Kidney (tissue), 13 donors: ENCODE measurements at regions not wholly inside any gene's neighbourhood (a gene's known extent, or its start where the extent isn't known, plus 50 kb on each side); places are given as distances from the start of the nearest gene placed in this dataset.

ENCODE experiments used
- DNase-seq, 5 donors: peaks; one replicate each; pipeline ENCODE4 v3.0.0-alpha.2; 2013 to 2020
- FAIRE-seq: peaks from 2 replicates; lab custom pipeline; 2012; peaks lifted over from hg19 to GRCh38; lab: Jason Lieb, UNC
- H3K27ac ChIP-seq, 2 donors: one replicate each; pipeline ENCODE4 v1.7.0; 2013; ENCODE audit warnings: low read depth in 2 of 2, low read length in 2 of 2, inconsistent platforms in 1 of 2
- H3K27me3 ChIP-seq: one replicate; pipeline ENCODE4 v1.7.1; 2013; ENCODE audit warnings: low read length, inconsistent platforms; ENCODE audit not compliant: control insufficient read depth, insufficient read depth
- H3K36me3 ChIP-seq, 3 donors: one replicate each; pipeline versions ENCODE4 v1.7.0 to v1.7.1; 2013; ENCODE audit warnings: low read length in 3 of 3, control low read depth in 1 of 3, inconsistent platforms in 1 of 3; ENCODE audit not compliant: insufficient read depth in 3 of 3, control insufficient read depth in 2 of 3
- H3K4me1 ChIP-seq, 3 donors: one replicate each; pipeline versions ENCODE4 v1.7.0 to v1.7.1; 2013; ENCODE audit warnings: low read length in 3 of 3, inconsistent platforms in 1 of 3, low read depth in 1 of 3; ENCODE audit not compliant: control insufficient read depth in 2 of 3, insufficient read depth in 2 of 3
- H3K4me3 ChIP-seq, 3 donors: one replicate each; pipeline versions ENCODE4 v1.7.0 to v1.8.1; 2013; ENCODE audit warnings: low read length in 3 of 3, control low read depth in 1 of 3, inconsistent platforms in 1 of 3
- H3K9ac ChIP-seq, 3 donors: one replicate each; pipeline versions ENCODE4 v1.7.0 to v1.7.1; 2013; ENCODE audit warnings: low read length in 3 of 3, control low read depth in 1 of 3, inconsistent platforms in 1 of 3
- H3K9me3 ChIP-seq, 3 donors: one replicate each; pipeline versions ENCODE4 v1.7.0 to v1.7.1; 2013; ENCODE audit warnings: low read length in 3 of 3, control low read depth in 1 of 3, inconsistent platforms in 1 of 3; ENCODE audit not compliant: control insufficient read depth in 2 of 3, insufficient read depth in 1 of 3
- CTCF ChIP-seq: IDR thresholded peaks from 3 replicates; pipeline ENCODE4 v1.5.1; 2012; ENCODE audit warnings: mild to moderate bottlenecking, moderate library complexity, borderline replicate concordance; ENCODE audit not compliant: insufficient read depth; ENCODE audit errors: extremely low read depth
- intact Hi-C: fragments of 100-400 bp; cut with DNase I; formaldehyde crosslinking; loops from one replicate; pipeline ENCODE4 v1.11.1; 2022
- donor health status: control.
- donor health status: control.
- donor health status: control.
- donor health status: control.
- donor health status: control.
- donor health status: DM: yes; HTN: yes; CAD: no.
- donor health status: Normal renal cell carcinoma (clear cell type).

- H3K4me3 ChIP-seq: no peak overlapping the region
- H3K27ac ChIP-seq: no peak overlapping the region
- H3K9me3 ChIP-seq: no peaks in the 10 kb centered on the region
- H3K9ac ChIP-seq: no peak overlapping the region
- no peak for TF ChIP-seq CTCF
- intact Hi-C loops: no loop called here
- FAIRE-seq (no peak), DNase-seq (no peak)
- H3K27me3 ChIP-seq: no peaks in the 10 kb centered on the region
- H3K36me3 ChIP-seq: no peaks in the 10 kb centered on the region
- no peaks in the 10 kb centered on the region for H3K4me1 ChIP-seq
Measured at GRCh38 chr10:128606055-128606454, 479.8 kb upstream of the MKI67 start.

- Histone ChIP-seq H3K27ac (no peak overlapping the region), H3K4me3 (no peak overlapping the region), H3K36me3 (no peaks in the 10 kb centered on the region), H3K9ac (no peak overlapping the region), H3K27me3 (no peaks in the 10 kb centered on the region), H3K9me3 (no peaks in the 10 kb centered on the region), H3K4me1 (no peaks in the 10 kb centered on the region)
- no peak for TF ChIP-seq CTCF
- DNase-seq (no peak), FAIRE-seq (no peak)
- intact Hi-C loops: no loop called here
Measured at GRCh38 chr10:128608791-128609190, 482.6 kb upstream of the MKI67 start.

GRCh38 chr10:128609460-128609859 is 483.2 kb upstream of the MKI67 start:
- intact Hi-C loops: no loop called here
- Histone ChIP-seq H3K9ac (no peak overlapping the region), H3K4me1 (no peaks in the 10 kb centered on the region), H3K27ac (no peak overlapping the region), H3K9me3 (no peaks in the 10 kb centered on the region), H3K27me3 (no peaks in the 10 kb centered on the region), H3K36me3 (no peaks in the 10 kb centered on the region), H3K4me3 (no peak overlapping the region)
- DNase-seq (no peak), FAIRE-seq (no peak)
- TF ChIP-seq CTCF: no peak

- H3K27me3 ChIP-seq: no peaks in the 10 kb centered on the region
- no peak overlapping the region for H3K27ac ChIP-seq
- H3K4me1 ChIP-seq: no peaks in the 10 kb centered on the region
- no peak for TF ChIP-seq CTCF
- DNase-seq (no peak), FAIRE-seq (no peak)
- H3K4me3 ChIP-seq: no peak overlapping the region
- no peaks in the 10 kb centered on the region for H3K9me3 ChIP-seq
- H3K9ac ChIP-seq: no peak overlapping the region
- intact Hi-C loops: no loop called here
- no peaks in the 10 kb centered on the region for H3K36me3 ChIP-seq
Measured at GRCh38 chr10:128610113-128610512, 483.9 kb upstream of the MKI67 start.
